ENCODE measurements at regions not wholly inside any gene's neighbourhood (a gene's known extent, or its start where the extent isn't known, plus 50 kb on each side); places are given as distances from the start of the nearest gene placed in this dataset.
"Not testable (repeated sequence)": the region's sequence is repeated elsewhere in the genome, so short reads cannot be mapped to it uniquely, and the experiment has no call there.

GRCh38 chr5:26364624-26365023 lies 673.8 kb downstream of the CDH9 start:
- not testable (repeated sequence) for DNase-seq

GRCh38 chr5:26343801-26344325 lies 694.5 kb downstream of the CDH9 start:
- DNase-seq = no peak

- DNase-seq = no peak
These were observed 698.8 kb downstream of the CDH9 start for GRCh38 chr5:26339576-26339975.

DNA sequence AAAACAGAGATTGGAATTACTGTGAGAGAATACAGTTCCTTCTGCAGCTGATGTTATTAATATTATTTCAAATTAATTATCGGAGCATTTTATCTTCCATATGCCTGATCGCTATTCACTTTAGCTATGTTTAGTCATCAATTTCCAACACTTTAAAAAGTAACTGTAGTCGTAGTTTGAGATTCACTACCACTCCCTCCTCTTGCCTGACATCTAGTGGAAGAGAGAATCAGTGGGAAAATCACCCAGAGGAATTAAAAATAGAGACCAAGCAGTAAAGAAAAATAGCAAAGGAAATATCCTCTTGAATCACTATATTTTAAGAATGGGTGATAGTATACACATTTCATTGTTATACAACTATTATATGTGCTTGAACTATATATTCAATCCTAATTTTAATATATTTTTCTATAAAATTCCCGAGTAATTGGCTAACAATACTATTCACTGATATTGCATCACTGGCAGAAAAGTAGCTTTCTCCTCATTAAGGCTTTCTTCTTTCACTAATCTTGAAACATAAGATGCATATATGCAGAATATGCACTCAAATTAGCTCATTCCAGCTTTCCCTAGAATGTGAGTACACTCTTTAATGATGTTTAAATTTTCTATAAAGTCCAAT lies 708.7 kb downstream of the CDH9 start:
- no peak for DNase-seq

GRCh38 chr5:26326153-26326759 lies 712.1 kb downstream of the CDH9 start:
- no peak for DNase-seq

DNA sequence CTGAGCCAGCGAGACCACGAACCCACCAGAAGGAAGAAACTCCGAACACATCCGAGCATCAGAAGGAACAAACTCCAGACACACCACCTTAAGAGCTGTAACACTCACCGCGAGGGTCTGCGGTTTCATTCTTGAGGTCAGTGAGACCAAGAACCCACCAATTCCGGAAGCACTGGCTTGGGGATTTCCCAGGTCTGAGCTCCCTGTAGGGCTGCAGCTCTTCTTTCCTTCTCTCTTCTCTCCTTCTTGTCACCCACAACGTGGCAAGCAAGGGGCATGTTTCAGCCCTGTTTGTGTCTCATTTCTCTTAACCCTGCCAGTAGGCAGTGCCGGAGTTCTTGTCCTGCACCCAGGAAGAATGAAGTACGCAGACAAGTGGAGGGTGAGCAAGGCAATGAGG lies 713.0 kb downstream of the CDH9 start:
- not testable (repeated sequence) for DNase-seq

DNA sequence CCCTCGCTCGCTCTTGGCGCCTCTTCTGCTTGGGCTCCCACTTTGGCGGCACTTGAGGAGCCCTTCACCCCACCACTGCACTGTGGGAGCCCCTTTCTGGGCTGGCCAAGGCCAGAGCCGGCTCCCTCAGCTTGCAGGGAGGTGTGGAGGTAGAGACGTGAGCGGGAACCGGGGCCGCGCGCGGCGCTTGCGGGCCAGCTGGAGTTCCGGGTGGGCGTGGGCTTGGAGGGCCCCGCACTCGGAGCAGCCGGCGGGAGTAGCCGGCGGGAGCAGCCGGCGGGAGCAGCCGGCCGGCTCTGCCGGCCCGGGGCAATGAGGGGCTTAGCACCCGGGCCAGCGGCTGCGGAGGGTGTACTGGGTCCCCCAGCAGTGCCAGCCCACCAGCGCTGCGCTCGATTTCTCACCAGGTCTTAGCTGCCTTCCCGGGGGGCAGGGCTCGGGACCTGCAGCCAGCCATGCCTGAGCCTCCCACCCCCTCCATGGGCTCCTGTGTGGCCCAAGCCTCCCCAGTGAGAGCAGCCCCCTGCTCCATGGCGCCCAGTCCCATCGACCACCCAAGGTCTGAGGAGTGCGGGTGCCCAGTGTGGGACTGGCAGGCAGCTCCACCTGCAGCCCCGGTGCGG lies 714.0 kb downstream of the CDH9 start:
- not testable (repeated sequence) for DNase-seq

- DNase-seq = no peak
These were observed 714.6 kb downstream of the CDH9 start for GRCh38 chr5:26323794-26324193.

- no peak for DNase-seq
These were observed 717.1 kb downstream of the CDH9 start for GRCh38 chr5:26321278-26321677.

DNA sequence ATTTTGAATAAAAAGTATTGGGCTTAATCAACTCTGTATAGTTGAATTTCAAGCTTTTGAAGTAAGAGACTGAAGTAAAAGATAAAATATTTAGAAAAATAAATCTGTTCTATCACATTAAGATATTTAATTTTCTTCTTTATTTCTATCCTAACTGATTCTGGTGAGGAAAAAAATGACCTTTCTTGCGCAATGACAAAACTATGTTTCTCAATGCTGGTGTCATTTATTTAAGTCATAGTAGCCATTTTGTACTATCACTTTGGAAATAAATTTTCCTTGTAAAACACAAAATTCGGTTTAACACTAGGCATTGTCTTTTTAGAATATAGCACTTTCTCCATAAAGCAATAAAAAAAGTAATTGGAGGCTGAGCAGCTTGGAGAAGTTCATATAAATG lies 728.0 kb downstream of the CDH9 start:
- DNase-seq = no peak

DNA sequence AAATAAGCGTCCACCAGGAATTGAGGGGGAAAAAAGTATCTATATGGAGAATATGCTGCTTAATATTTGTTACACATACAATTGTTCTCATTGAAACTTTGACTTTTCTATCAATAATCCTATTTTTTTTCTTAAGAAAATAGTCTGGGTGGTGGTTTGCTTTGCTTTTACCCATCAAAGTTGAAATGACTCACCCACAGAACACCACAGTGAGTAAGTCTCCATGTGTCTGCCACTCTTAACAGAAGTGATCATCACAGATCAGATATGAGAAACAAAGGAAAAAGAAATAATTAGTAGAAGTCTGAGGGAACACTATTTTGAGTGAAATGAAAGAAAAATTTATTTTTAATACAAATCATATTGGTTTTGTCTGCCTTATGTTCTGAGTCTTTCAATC lies 742.8 kb downstream of the CDH9 start:
- no peak for DNase-seq

- DNase-seq = no peak
These were observed 756.2 kb downstream of the CDH9 start for GRCh38 chr5:26282190-26282589.

GRCh38 chr5:26278078-26278477 lies 760.3 kb downstream of the CDH9 start:
- peak; percentile 7 for DNase-seq

GRCh38 chr5:26259081-26259480 lies 779.3 kb downstream of the CDH9 start:
- no peak for DNase-seq

GRCh38 chr5:26245321-26245720 lies 793.1 kb downstream of the CDH9 start:
- DNase-seq = no peak

GRCh38 chr5:26239588-26239987 lies 798.8 kb downstream of the CDH9 start:
- no peak for DNase-seq

GRCh38 chr5:26237489-26237888 lies 800.9 kb downstream of the CDH9 start:
- DNase-seq = no peak

- DNase-seq = no peak
These were observed 801.5 kb downstream of the CDH9 start for GRCh38 chr5:26236936-26237335.

GRCh38 chr5:26232706-26233105 lies 805.7 kb downstream of the CDH9 start:
- DNase-seq = no peak

GRCh38 chr5:26231316-26231715 lies 807.1 kb downstream of the CDH9 start:
- no peak for DNase-seq

- no peak for DNase-seq
These were observed 808.5 kb downstream of the CDH9 start for GRCh38 chr5:26229848-26230247.

GRCh38 chr5:26227245-26227644 lies 811.1 kb downstream of the CDH9 start:
- DNase-seq = no peak

- no peak for DNase-seq
These were observed 833.3 kb downstream of the CDH9 start for GRCh38 chr5:26205121-26205520.

GRCh38 chr5:26193626-26194025 lies 844.8 kb downstream of the CDH9 start:
- DNase-seq = no peak

All from NCI-H774 (cell line).